ENCODE measurements at regions not wholly inside any gene's neighbourhood (a gene's known extent, or its start where the extent isn't known, plus 50 kb on each side); places are given as distances from the start of the nearest gene placed in this dataset.
"Not testable (repeated sequence)": the region's sequence is repeated elsewhere in the genome, so short reads cannot be mapped to it uniquely, and the experiment has no call there.

DNA sequence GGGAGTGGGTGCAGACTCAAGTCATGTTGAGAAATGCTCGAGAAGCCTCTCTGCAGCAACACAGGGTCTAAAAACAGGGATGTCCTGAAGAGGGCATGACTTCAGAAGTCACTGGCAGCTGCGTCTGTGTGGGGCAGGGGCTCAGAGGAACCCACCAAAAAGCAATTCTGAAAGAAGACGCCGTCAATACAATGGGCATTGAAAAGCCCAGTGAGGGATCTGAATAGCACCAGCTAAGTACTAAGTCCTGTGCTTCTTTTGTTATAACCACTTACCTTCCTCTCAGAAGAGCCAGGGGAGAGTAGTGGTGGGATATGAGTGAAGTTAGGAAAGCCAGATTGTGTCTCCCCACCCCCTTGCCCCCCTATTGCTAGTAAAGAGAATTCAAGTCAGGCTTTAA lies 137.2 kb downstream of the INHBA start:
- Histone ChIP-seq H3K27ac (ENCODE audit: low read length) (no peak overlapping the region), H3K4me1 (ENCODE audit: control insufficient read depth, insufficient read depth, low read length) (no peaks in the 10 kb centered on the region), H3K9me3 (ENCODE audit: control insufficient read depth, low read length) (no peaks in the 10 kb centered on the region), H3K4me3 (ENCODE audit: low read length) (no peak overlapping the region), H3K27me3 (ENCODE audit: control insufficient read depth, insufficient read depth) (no peaks in the 10 kb centered on the region)
- intact Hi-C loops (cut with DNase I) = loop anchor here in 1 of 4 donors (10.0 kb wide), 1 partner anchor 61 kb away; no protein-coding TSS in a partner anchor
- DNase-seq (no peak), ATAC-seq (no peak)
- WGBS = 83% methylated on average over 4 of the region's 4 CpGs

DNA sequence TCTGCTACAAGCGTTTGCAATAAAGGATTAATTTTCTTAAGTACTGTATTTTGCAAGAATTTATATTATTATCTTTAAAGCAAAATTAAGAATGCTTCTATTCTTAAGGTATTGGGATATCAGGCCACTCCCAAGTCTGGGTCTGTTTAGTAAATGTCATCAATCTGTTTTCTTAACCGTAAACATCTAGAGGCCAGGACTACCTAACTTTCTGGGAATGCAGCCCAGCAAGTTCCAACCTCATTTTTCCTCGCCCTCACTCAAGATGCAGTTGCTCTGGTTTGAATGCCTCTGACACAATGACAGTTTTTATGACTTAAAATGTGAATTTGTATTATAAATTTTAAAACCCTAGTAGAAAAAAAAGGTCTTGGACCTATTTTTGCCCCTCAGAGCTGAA lies 143.5 kb downstream of the INHBA start:
- WGBS = 88% methylated on average over 3 of the region's 3 CpGs
- H3K27me3 ChIP-seq (ENCODE audit: control insufficient read depth, insufficient read depth) = no peaks in the 10 kb centered on the region
- H3K27ac ChIP-seq (ENCODE audit: low read length) = no peak overlapping the region
- no peaks in the 10 kb centered on the region for H3K9me3 ChIP-seq (ENCODE audit: control insufficient read depth, low read length)
- H3K4me3 ChIP-seq (ENCODE audit: low read length) = no peak overlapping the region
- no peaks in the 10 kb centered on the region for H3K4me1 ChIP-seq (ENCODE audit: control insufficient read depth, insufficient read depth, low read length)
- intact Hi-C loops (cut with DNase I) = no loop called here
- DNase-seq (no peak), ATAC-seq (no peak)

- H3K27me3 ChIP-seq (ENCODE audit: control insufficient read depth, insufficient read depth) = no peaks in the 10 kb centered on the region
- no peak overlapping the region for H3K27ac ChIP-seq (ENCODE audit: low read length)
- no peaks in the 10 kb centered on the region for H3K4me1 ChIP-seq (ENCODE audit: control insufficient read depth, insufficient read depth, low read length)
- ATAC-seq (no peak), DNase-seq (no peak)
- H3K9me3 ChIP-seq (ENCODE audit: control insufficient read depth, low read length) = no peaks in the 10 kb centered on the region
- no peak overlapping the region for H3K4me3 ChIP-seq (ENCODE audit: low read length)
- intact Hi-C loops (cut with DNase I) = no loop called here
Observed at GRCh38 chr7:41554481-41554880, 148.4 kb downstream of the INHBA start.

- H3K4me1 ChIP-seq (ENCODE audit: control insufficient read depth, insufficient read depth, low read length); H3K27me3 ChIP-seq (ENCODE audit: control insufficient read depth, insufficient read depth); H3K27ac ChIP-seq (ENCODE audit: low read length); ATAC-seq; DNase-seq; H3K9me3 ChIP-seq (ENCODE audit: control insufficient read depth, low read length); H3K4me3 ChIP-seq (ENCODE audit: low read length); intact Hi-C loops (cut with DNase I): not testable (repeated sequence)
Observed at GRCh38 chr7:41550046-41550445, 152.8 kb downstream of the INHBA start.

DNA sequence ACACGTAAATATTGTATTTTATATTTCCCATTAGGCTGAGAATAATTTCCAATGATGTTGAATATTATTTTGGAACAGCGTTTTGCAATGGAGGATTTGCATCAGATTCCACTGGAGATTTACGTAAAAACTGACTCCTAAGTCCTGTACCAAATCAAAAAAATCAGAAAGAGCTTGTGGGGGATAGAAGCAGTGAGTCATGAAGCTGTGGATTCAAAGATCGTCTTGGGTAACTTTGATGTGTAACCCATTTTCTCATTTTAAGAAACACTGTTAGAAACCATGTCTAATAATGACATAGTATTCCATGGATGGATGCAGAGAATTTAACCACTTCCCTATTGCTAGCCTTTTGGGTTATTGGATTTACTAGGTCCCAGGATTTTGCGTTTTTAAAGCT lies 158.6 kb downstream of the INHBA start:
- no peak for DNase-seq
- intact Hi-C loops (cut with DNase I) = no loop called here
- Histone ChIP-seq H3K4me3 (ENCODE audit: low read length) (no peak overlapping the region), H3K9me3 (ENCODE audit: control insufficient read depth, low read length) (no peaks in the 10 kb centered on the region), H3K27ac (ENCODE audit: low read length) (no peak overlapping the region), H3K27me3 (ENCODE audit: control insufficient read depth, insufficient read depth) (no peaks in the 10 kb centered on the region), H3K4me1 (ENCODE audit: control insufficient read depth, insufficient read depth, low read length) (no peaks in the 10 kb centered on the region)
- WGBS = 85% methylated on average over 5 of the region's 5 CpGs
- no peak for ATAC-seq

GRCh38 chr7:41540601-41541000 lies 162.3 kb downstream of the INHBA start:
- Histone ChIP-seq H3K27me3 (ENCODE audit: control insufficient read depth, insufficient read depth) (no peaks in the 10 kb centered on the region), H3K4me1 (ENCODE audit: control insufficient read depth, insufficient read depth, low read length) (no peaks in the 10 kb centered on the region), H3K9me3 (ENCODE audit: control insufficient read depth, low read length) (no peaks in the 10 kb centered on the region), H3K4me3 (ENCODE audit: low read length) (no peak overlapping the region), H3K27ac (ENCODE audit: low read length) (no peak overlapping the region)
- DNase-seq = peak in 1 of 3 donors; percentile 16
- intact Hi-C loops (cut with DNase I) = no loop called here
- peak; percentile 48 to 96 for ATAC-seq
- WGBS = 85% methylated on average over 3 of the region's 3 CpGs

DNA sequence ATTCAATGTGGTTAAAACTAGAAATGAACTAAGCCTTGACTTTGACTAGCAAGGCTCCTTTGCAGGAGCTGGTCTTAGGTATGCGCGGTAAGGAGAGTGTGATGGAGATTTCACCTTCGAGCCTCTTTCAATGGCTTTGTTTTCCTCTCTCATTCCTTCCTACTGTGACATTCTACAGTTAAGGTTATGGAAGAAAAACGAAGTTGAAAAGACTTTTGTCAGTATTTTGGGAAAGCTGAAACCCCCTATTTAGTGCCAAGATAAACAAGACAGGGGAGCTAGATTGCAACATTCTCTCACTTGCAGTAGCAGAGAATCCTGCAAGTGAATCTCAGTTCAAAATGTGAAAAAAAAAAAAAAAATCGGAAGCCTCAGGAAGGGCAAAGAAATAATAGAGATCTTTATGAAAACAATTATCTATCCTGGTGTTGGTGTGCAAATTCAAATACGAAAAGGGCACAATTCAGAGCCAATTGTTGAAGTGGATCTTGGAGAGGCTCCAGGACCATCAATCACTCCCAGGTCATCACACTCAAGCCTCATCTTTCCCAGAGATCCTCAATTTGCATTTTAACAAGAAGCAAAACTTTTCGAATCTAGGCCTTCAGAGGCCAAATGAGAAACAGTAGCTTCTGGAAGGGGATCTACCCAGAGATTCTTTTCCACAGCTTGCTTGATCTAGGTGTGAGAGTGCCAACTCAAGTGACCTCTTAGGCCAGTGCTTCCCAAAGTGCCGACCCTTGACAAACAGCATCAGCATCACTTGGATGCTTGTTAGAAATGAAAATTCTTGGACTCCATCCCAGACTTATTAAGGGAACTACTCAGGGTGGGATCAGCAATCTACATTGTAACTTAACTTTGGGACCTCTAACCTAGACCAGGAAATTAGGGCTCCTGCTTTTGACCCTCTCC lies 163.8 kb downstream of the INHBA start:
- intact Hi-C loops (cut with DNase I) = no loop called here
- 41% methylated on average over 8 of the region's 8 CpGs for WGBS
- no peaks in the 10 kb centered on the region for H3K4me1 ChIP-seq (ENCODE audit: control insufficient read depth, insufficient read depth, low read length)
- ATAC-seq = no peak
- DNase-seq = no peak
- H3K27me3 ChIP-seq (ENCODE audit: control insufficient read depth, insufficient read depth) = no peaks in the 10 kb centered on the region
- H3K27ac ChIP-seq (ENCODE audit: low read length) = no peak overlapping the region
- H3K4me3 ChIP-seq (ENCODE audit: low read length) = no peak overlapping the region
- H3K9me3 ChIP-seq (ENCODE audit: control insufficient read depth, low read length) = no peaks in the 10 kb centered on the region

DNA sequence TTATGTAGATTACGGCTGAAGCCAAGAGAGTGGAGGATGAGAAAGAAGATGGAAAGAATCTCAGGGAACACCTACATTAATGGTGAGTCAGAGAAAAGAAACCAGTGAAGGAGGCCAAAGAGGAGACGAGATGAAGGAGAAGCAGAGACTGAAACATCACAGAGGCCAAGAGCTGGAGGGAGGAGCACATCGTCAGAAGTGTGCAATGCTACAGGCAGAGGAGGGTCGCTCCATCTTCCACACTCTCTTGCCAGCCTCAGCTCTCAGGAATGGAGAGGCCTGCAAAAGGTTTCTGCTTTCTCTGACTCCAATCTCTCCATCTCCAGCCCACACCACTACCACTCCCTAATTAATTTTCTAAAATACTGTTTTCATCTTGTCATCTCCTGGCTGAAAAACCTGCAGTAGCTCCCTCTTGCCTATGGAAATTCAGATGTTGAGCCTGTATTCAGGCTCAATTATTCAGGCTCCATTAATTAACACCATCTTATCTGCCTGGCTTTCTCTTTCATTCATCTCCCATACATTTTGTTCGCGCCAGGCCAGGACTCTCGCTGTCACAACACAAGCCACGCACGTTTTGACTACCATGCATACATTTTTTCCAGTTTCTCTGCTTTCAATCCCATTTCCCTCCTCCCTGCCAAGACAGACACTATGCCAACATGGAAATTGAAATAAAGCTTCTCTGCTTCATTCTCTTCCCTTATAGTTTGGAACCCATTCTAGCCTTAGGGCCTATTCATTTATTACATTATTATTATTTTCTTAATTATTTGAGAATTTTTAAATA lies 165.8 kb downstream of the INHBA start:
- ATAC-seq (no peak), DNase-seq (no peak)
- intact Hi-C loops (cut with DNase I) = no loop called here
- Histone ChIP-seq H3K9me3 (ENCODE audit: control insufficient read depth, low read length) (no peaks in the 10 kb centered on the region), H3K27me3 (ENCODE audit: control insufficient read depth, insufficient read depth) (no peaks in the 10 kb centered on the region), H3K27ac (ENCODE audit: low read length) (no peak overlapping the region), H3K4me3 (ENCODE audit: low read length) (no peak overlapping the region), H3K4me1 (ENCODE audit: control insufficient read depth, insufficient read depth, low read length) (no peaks in the 10 kb centered on the region)
- WGBS = 89% methylated on average over 9 of the region's 9 CpGs

DNA sequence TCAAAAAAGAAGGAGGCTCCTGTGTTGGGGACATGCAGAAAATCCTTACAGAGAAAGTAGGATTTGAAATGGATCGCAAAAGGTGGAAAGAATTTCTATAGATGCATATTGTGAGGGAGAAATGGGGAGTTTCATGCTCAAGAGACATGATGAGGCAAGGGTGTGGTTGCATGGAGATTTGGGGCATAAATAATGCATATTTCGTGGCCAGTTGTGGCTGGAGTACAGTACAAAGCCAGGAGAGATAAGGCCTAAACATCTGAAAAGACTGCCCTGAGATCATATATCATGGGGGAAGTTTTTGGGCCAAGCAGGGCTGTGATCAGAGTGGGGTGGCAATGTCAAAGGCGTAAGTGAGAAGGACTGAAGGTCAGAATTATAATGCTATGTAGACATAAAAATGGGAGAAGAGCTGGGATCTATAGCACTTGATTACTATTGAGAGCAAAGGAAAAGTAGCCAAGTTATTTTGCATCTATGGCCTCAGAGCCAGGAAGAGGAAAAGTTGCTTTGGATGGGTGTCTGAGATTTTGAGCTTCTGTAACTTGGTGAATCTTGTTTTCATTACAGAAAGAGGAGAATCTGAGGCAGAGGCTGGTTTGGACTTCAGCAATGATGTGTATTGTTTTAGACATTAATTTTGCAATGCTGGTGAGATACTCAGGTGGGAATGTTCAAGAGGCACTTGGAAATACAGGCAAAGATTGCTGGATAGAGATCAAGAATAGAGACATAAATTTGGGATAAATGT lies 166.6 kb downstream of the INHBA start:
- Histone ChIP-seq H3K4me3 (ENCODE audit: low read length) (no peak overlapping the region), H3K9me3 (ENCODE audit: control insufficient read depth, low read length) (no peaks in the 10 kb centered on the region), H3K27me3 (ENCODE audit: control insufficient read depth, insufficient read depth) (no peaks in the 10 kb centered on the region), H3K27ac (ENCODE audit: low read length) (no peak overlapping the region), H3K4me1 (ENCODE audit: control insufficient read depth, insufficient read depth, low read length) (no peaks in the 10 kb centered on the region)
- ATAC-seq (no peak), DNase-seq (no peak)
- 90% methylated on average over 3 of the region's 3 CpGs for WGBS
- intact Hi-C loops (cut with DNase I) = no loop called here

DNA sequence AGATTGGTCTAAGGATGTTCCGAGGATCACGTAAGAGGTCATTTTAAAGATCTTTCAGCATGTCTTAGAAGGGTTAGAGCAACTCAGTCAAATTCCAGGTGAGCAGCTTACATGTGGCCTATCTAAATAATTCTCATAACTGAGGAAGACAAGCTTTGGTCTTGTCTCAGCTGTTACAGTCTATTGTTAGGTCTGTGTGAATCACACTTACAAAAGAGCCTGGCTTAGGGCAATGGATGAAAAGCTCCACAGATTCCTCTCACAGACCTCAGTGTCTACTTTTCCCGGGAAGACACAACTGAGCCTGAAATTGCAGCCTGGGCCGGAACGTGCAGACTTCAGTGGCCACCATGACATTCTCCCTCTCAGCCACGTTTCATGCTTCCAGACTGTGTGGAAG lies 173.1 kb downstream of the INHBA start:
- Histone ChIP-seq H3K27me3 (ENCODE audit: control insufficient read depth, insufficient read depth) (no peaks in the 10 kb centered on the region), H3K4me3 (ENCODE audit: low read length) (no peak overlapping the region), H3K4me1 (ENCODE audit: control insufficient read depth, insufficient read depth, low read length) (no peaks in the 10 kb centered on the region), H3K9me3 (ENCODE audit: control insufficient read depth, low read length) (no peaks in the 10 kb centered on the region), H3K27ac (ENCODE audit: low read length) (no peak overlapping the region)
- intact Hi-C loops (cut with DNase I) = no loop called here
- no peak for ATAC-seq
- WGBS = 78% methylated on average over 6 of the region's 6 CpGs
- DNase-seq = no peak

GRCh38 chr7:41524876-41525275 lies 178.0 kb downstream of the INHBA start:
- 53% methylated on average over 4 of the region's 4 CpGs for WGBS
- intact Hi-C loops (cut with DNase I) = no loop called here
- DNase-seq (no peak), ATAC-seq (no peak)
- H3K4me3 ChIP-seq (ENCODE audit: low read length) = no peak overlapping the region
- H3K4me1 ChIP-seq (ENCODE audit: control insufficient read depth, insufficient read depth, low read length) = no peaks in the 10 kb centered on the region
- no peaks in the 10 kb centered on the region for H3K27me3 ChIP-seq (ENCODE audit: control insufficient read depth, insufficient read depth)
- no peak overlapping the region for H3K27ac ChIP-seq (ENCODE audit: low read length)
- H3K9me3 ChIP-seq (ENCODE audit: control insufficient read depth, low read length) = no peaks in the 10 kb centered on the region

Measured in right cardiac atrium (tissue), 5 donors.